ENCODE measurements at regions not wholly inside any gene's neighbourhood (a gene's known extent, or its start where the extent isn't known, plus 50 kb on each side); places are given as distances from the start of the nearest gene placed in this dataset.

DNA sequence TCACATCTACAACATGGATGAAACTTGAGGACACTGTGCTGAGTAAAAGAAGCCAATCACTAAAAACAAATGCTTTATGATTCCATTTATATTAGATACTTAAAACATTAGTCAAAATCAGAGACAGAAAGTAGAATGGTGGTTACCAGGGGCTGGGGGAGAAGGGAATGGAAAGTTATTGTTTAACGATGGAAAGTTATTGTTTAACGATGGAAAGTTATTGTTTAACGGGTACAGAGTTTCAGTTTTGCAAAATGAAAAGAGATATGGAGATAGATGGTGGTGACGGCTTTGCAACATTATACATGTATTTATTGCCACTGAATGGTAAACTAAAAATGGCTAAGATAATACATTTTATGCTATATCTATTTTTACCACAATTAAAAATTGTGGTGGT is 160.6 kb downstream of the TUBA3C start:
- no TSS peak for BruUV-seq (replicated peaks)
- H3K9me3 ChIP-seq, result no peaks in the 10 kb centered on the region

DNA sequence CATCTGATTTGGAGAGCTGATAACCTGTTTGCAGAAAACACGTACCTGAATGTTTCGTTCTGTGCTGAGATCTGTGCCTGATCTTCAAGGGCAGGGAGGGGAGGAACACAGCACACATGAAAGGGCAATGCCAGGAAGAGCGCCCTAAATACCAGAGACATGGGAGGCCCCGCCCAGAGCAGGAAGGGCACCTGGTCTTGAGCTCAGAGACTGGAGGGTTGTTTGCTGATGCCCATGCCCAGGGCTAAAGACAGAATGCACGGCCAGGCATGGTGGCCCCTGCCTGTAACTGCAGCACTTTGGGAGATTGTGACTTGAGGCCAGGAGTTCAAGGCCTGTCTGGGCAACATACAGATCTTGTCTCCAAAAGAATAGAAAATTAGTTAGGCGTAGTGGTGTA is 183.2 kb downstream of the TUBA3C start:
- Histone ChIP-seq H3K27me3 (replicated peaks; ENCODE audit: control insufficient read depth, insufficient read depth, low read length) (no peaks in the 10 kb centered on the region), H3K4me3 (ENCODE audit: low read depth, low read length) (no peak overlapping the region), H3K4me1 (no peaks in the 10 kb centered on the region), H3K9me3 (peaks cover 9% of the 10 kb centered on the region; the same call in 1 of the 2 replicates), H3K36me3 (ENCODE audit: control insufficient read depth, insufficient read depth, low read length) (no peaks in the 10 kb centered on the region)
- no peak overlapping the region for H3K4me3 Mint-ChIP-seq (ENCODE audit: unreplicated experiment)
- BruUV-seq (replicated peaks), result no TSS peak
- no peaks in the 10 kb centered on the region for H3K4me1 Mint-ChIP-seq (ENCODE audit: low read depth, unreplicated experiment)
- CTCF ChIA-PET, result no interaction called here
- H3K27ac Mint-ChIP-seq (ENCODE audit: unreplicated experiment), result no peak overlapping the region
- H3K36me3 Mint-ChIP-seq (ENCODE audit: insufficient read depth, unreplicated experiment), result no peaks in the 10 kb centered on the region
- DNase-seq, result no peak
- TF ChIP-seq, protein P1, sequence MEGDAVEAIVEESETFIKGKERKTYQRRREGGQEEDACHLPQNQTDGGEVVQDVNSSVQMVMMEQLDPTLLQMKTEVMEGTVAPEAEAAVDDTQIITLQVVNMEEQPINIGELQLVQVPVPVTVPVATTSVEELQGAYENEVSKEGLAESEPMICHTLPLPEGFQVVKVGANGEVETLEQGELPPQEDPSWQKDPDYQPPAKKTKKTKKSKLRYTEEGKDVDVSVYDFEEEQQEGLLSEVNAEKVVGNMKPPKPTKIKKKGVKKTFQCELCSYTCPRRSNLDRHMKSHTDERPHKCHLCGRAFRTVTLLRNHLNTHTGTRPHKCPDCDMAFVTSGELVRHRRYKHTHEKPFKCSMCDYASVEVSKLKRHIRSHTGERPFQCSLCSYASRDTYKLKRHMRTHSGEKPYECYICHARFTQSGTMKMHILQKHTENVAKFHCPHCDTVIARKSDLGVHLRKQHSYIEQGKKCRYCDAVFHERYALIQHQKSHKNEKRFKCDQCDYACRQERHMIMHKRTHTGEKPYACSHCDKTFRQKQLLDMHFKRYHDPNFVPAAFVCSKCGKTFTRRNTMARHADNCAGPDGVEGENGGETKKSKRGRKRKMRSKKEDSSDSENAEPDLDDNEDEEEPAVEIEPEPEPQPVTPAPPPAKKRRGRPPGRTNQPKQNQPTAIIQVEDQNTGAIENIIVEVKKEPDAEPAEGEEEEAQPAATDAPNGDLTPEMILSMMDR (IDR thresholded peaks at IDR 0.05; ENCODE audit: insufficient read depth in 1 of 2, low read depth in 1 of 2, low read length in 1 of 2, severe bottlenecking in 1 of 2, unreplicated experiment in 1 of 2), result no peak
- POLR2A ChIA-PET, result no interaction called here
- H3K9me3 Mint-ChIP-seq (ENCODE audit: unreplicated experiment), result peaks cover 45% of the 10 kb centered on the region
- intact Hi-C loops (cut with micrococcal nuclease; ENCODE audit: unreplicated experiment), result no loop called here
- H3K27me3 Mint-ChIP-seq (ENCODE audit: insufficient read depth, unreplicated experiment), result no peaks in the 10 kb centered on the region

More for the DNA sequence above, 160.6 kb downstream of the TUBA3C start:
- Histone ChIP-seq H3K4me3 (ENCODE audit: low read depth, low read length) (no peak overlapping the region), H3K36me3 (ENCODE audit: control insufficient read depth, insufficient read depth, low read length) (no peaks in the 10 kb centered on the region), H3K27me3 (replicated peaks; ENCODE audit: control insufficient read depth, insufficient read depth, low read length) (no peaks in the 10 kb centered on the region), H3K4me1 (no peaks in the 10 kb centered on the region)
- Mint-ChIP-seq H3K36me3 (ENCODE audit: insufficient read depth, unreplicated experiment) (no peaks in the 10 kb centered on the region), H3K9me3 (ENCODE audit: unreplicated experiment) (peaks cover 8% of the 10 kb centered on the region), H3K4me1 (ENCODE audit: low read depth, unreplicated experiment) (peaks cover 6% of the 10 kb centered on the region), H3K27ac (ENCODE audit: unreplicated experiment) (no peak overlapping the region), H3K27me3 (ENCODE audit: insufficient read depth, unreplicated experiment) (peaks cover 2% of the 10 kb centered on the region), H3K4me3 (ENCODE audit: unreplicated experiment) (no peak overlapping the region)
- no peak for DNase-seq
- TF ChIP-seq, protein P1 (IDR thresholded peaks at IDR 0.05; ENCODE audit: insufficient read depth in 1 of 2, low read depth in 1 of 2, low read length in 1 of 2, severe bottlenecking in 1 of 2, unreplicated experiment in 1 of 2), result no peak
- ChIA-PET POLR2A (no interaction called here), CTCF (no interaction called here)
- intact Hi-C loops (cut with micrococcal nuclease; ENCODE audit: unreplicated experiment), result no loop called here

DNA sequence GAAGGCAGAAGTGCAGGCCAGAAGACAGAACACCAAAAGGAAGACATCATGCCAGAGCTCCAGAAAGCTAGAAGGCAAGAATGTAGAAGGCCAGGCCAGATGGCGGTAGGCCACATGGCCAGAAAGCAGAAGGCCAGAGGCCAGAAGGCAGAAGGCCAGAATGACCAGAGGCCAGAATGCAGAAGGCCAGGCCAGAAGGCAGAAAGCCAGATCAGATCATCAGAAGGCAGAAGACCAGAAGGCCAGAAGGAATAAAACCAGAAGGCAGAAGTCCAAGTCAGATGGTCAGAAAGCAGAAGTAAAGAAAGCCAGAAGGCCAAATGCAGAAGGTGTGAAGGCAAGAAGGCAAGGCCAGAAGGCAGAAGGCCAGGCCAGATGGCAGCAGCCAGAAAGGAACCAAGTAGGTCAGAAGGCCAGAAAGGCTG is 185.0 kb downstream of the TUBA3C start:
- Mint-ChIP-seq H3K4me1 (ENCODE audit: low read depth, unreplicated experiment) (no peaks in the 10 kb centered on the region), H3K4me3 (ENCODE audit: unreplicated experiment) (no peak overlapping the region), H3K9me3 (ENCODE audit: unreplicated experiment) (peaks cover 62% of the 10 kb centered on the region), H3K36me3 (ENCODE audit: insufficient read depth, unreplicated experiment) (no peaks in the 10 kb centered on the region), H3K27me3 (ENCODE audit: insufficient read depth, unreplicated experiment) (no peaks in the 10 kb centered on the region), H3K27ac (ENCODE audit: unreplicated experiment) (no peak overlapping the region)
- CTCF ChIA-PET, result no interaction called here
- H3K27me3 ChIP-seq (replicated peaks; ENCODE audit: control insufficient read depth, insufficient read depth, low read length), result no peaks in the 10 kb centered on the region
- POLR2A ChIA-PET, result no interaction called here
- H3K4me1 ChIP-seq, result no peaks in the 10 kb centered on the region
- peaks cover 11% of the 10 kb centered on the region; the same call in 1 of the 2 replicates for H3K9me3 ChIP-seq
- H3K36me3 ChIP-seq (ENCODE audit: control insufficient read depth, insufficient read depth, low read length), result no peaks in the 10 kb centered on the region
- no peak for DNase-seq
- no TSS peak for BruUV-seq (replicated peaks)
- TF ChIP-seq, protein P1 (IDR thresholded peaks at IDR 0.05; ENCODE audit: insufficient read depth in 1 of 2, low read depth in 1 of 2, low read length in 1 of 2, severe bottlenecking in 1 of 2, unreplicated experiment in 1 of 2), result no peak
- intact Hi-C loops (cut with micrococcal nuclease; ENCODE audit: unreplicated experiment), result no loop called here
- H3K4me3 ChIP-seq (ENCODE audit: low read depth, low read length), result no peak overlapping the region
